Loucy (cell line): ENCODE measurements at regions not wholly inside any gene's neighbourhood (a gene's known extent, or its start where the extent isn't known, plus 50 kb on each side); places are given as distances from the start of the nearest gene placed in this dataset.

Experiments
- EZH2phosphoT487 ChIP-seq: fragments of 200-600 bp; IDR thresholded peaks from 2 replicates; pipeline ENCODE4 v1.6.1; 2018; ENCODE audit warnings: antibody characterized with exemption, mild to moderate bottlenecking, moderate library complexity, borderline replicate concordance
- TF ChIP-seq, protein P1 (sequence below): fragments of 200-600 bp; sonication (generic); conservative IDR thresholded peaks from 2 replicates; pipeline ENCODE4 v1.5.1; 2014; ENCODE audit warnings: mild to moderate bottlenecking, antibody characterized with exemption, low read length

DNA sequence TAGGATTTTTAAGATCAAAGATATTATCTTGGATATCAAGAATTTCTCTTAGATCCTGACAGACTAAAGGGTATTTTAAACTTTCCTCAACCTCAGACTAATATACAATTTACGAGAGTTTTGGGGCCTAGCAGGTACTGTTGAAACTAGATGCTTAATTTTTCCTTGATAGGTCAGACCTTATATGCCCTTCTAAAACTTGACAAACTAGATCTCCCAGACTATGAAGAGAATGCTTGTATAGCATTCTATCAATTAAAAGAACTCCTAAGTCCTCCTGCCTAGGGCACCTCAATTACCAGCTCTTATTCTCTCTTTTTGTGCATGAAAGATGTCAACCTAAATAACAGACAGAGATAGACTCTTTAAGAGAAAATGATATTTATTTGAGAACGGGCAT, 60.4 kb upstream of the TRIM9 start:
- TF ChIP-seq, protein P1, sequence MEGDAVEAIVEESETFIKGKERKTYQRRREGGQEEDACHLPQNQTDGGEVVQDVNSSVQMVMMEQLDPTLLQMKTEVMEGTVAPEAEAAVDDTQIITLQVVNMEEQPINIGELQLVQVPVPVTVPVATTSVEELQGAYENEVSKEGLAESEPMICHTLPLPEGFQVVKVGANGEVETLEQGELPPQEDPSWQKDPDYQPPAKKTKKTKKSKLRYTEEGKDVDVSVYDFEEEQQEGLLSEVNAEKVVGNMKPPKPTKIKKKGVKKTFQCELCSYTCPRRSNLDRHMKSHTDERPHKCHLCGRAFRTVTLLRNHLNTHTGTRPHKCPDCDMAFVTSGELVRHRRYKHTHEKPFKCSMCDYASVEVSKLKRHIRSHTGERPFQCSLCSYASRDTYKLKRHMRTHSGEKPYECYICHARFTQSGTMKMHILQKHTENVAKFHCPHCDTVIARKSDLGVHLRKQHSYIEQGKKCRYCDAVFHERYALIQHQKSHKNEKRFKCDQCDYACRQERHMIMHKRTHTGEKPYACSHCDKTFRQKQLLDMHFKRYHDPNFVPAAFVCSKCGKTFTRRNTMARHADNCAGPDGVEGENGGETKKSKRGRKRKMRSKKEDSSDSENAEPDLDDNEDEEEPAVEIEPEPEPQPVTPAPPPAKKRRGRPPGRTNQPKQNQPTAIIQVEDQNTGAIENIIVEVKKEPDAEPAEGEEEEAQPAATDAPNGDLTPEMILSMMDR, result no peak
- TF ChIP-seq EZH2phosphoT487, result no peak
